WTC11 (cell line): ENCODE measurements at regions not wholly inside any gene's neighbourhood (a gene's known extent, or its start where the extent isn't known, plus 50 kb on each side); places are given as distances from the start of the nearest gene placed in this dataset.
A peak's percentile ranks its signal among the peaks of the same experiment; 100 is the strongest.

Experiments
- ATAC-seq: fragments of 200-7000 bp; cut with Tn5 transposase; 2 replicates; pipeline ENCODE4 v1.10.0; 2021; ENCODE audit warnings: mild to moderate bottlenecking, moderate library complexity
- CTCF ChIA-PET: fragments of 300-600 bp; sonication (Branson Sonifier 250); formaldehyde crosslinking; loops from one replicate; lab custom pipeline; 2021; ENCODE audit warnings: antibody characterized with exemption; lab: Charles Lee
- POLR2A ChIA-PET: fragments of 350-600 bp; sonication (Branson Sonifier 250); formaldehyde crosslinking; loops from one replicate; lab custom pipeline; 2021; ENCODE audit warnings: antibody characterized with exemption; lab: Charles Lee
- DNase-seq: peaks from one replicate; pipeline ENCODE4 v3.0.0; 2021; ENCODE audit warnings: low spot score
- H3K27ac Mint-ChIP-seq: 2 replicates; pipeline ENCODE4 v1.8.0; 2021; ENCODE audit warnings: mixed read lengths
- H3K27me3 Mint-ChIP-seq: 2 replicates; pipeline ENCODE4 v1.8.0; 2021; ENCODE audit warnings: low read depth, mild to moderate bottlenecking, moderate library complexity, mixed read lengths
- H3K36me3 Mint-ChIP-seq: 2 replicates; pipeline ENCODE4 v1.8.0; 2021; ENCODE audit warnings: mixed read lengths
- H3K4me1 Mint-ChIP-seq: 2 replicates; pipeline ENCODE4 v1.8.0; 2022; ENCODE audit warnings: mixed read lengths
- H3K4me3 Mint-ChIP-seq: 2 replicates; pipeline ENCODE4 v1.8.0; 2021; ENCODE audit warnings: mild to moderate bottlenecking, moderate library complexity, mixed read lengths
- H3K9me3 Mint-ChIP-seq: 2 replicates; pipeline ENCODE4 v1.8.0; 2021; ENCODE audit warnings: mixed read lengths
- ESRRA ChIP-seq: sonication (generic); formaldehyde crosslinking; IDR thresholded peaks from 2 replicates; pipeline ENCODE4 v1.8.1; 2022; ENCODE audit warnings: mild to moderate bottlenecking, missing genetic modification reagents, borderline replicate concordance
- GABPB1 ChIP-seq: sonication (generic); formaldehyde crosslinking; IDR thresholded peaks from 2 replicates; pipeline ENCODE4 v1.8.1; 2023; ENCODE audit warnings: mild to moderate bottlenecking, missing genetic modification reagents
- JUN ChIP-seq: sonication (generic); formaldehyde crosslinking; IDR thresholded peaks from 2 replicates; pipeline ENCODE4 v1.8.0; 2023; ENCODE audit warnings: mild to moderate bottlenecking, missing genetic modification reagents
- MXD4 ChIP-seq: fragments of 250-450 bp; sonication (Bioruptor Pico); IDR thresholded peaks from 2 replicates; pipeline ENCODE4 v1.8.0; 2021; ENCODE audit warnings: mild to moderate bottlenecking, moderate library complexity, borderline replicate concordance
- NFE2L1 ChIP-seq: sonication (generic); formaldehyde crosslinking; IDR thresholded peaks from 2 replicates; pipeline ENCODE4 v1.8.1; 2023; ENCODE audit warnings: missing genetic modification reagents
- NR1H2 ChIP-seq: sonication (generic); formaldehyde crosslinking; IDR thresholded peaks from 2 replicates; pipeline ENCODE4 v1.9.0; 2021; ENCODE audit warnings: mild to moderate bottlenecking, moderate library complexity, missing genetic modification reagents
- SMAD3 ChIP-seq: sonication (generic); formaldehyde crosslinking; IDR thresholded peaks from 2 replicates; pipeline ENCODE4 v1.8.0; 2022; ENCODE audit warnings: missing genetic modification reagents, mild to moderate bottlenecking, borderline replicate concordance
- SP1 ChIP-seq: sonication (generic); formaldehyde crosslinking; conservative IDR thresholded peaks from 2 replicates; pipeline ENCODE4 v1.8.1; 2022; ENCODE audit warnings: missing genetic modification reagents
- ZBTB21 ChIP-seq: sonication (generic); formaldehyde crosslinking; IDR thresholded peaks from 2 replicates; pipeline ENCODE4 v1.8.1; 2023; ENCODE audit warnings: mild to moderate bottlenecking, missing genetic modification reagents, borderline replicate concordance
- ZNF121 ChIP-seq: sonication (generic); formaldehyde crosslinking; IDR thresholded peaks from 2 replicates; pipeline ENCODE4 v1.8.0; 2023; ENCODE audit warnings: missing genetic modification reagents
- ZNF423 ChIP-seq: fragments of 250-450 bp; sonication (Bioruptor Pico); IDR thresholded peaks from 2 replicates; pipeline ENCODE4 v2.1.2; 2022; ENCODE audit warnings: mild to moderate bottlenecking, moderate library complexity
- TF ChIP-seq, protein P1 (sequence below): sonication (generic); formaldehyde crosslinking; IDR thresholded peaks from 2 replicates; pipeline ENCODE4 v1.8.1; 2022; ENCODE audit warnings: mild to moderate bottlenecking, moderate library complexity, missing genetic modification reagents
- TF ChIP-seq, protein P2 (sequence below): sonication (generic); formaldehyde crosslinking; IDR thresholded peaks from 2 replicates; pipeline ENCODE4 v1.8.1; 2023; ENCODE audit warnings: mild to moderate bottlenecking, missing genetic modification reagents, borderline replicate concordance
- TF ChIP-seq, protein P3 (sequence below): fragments of 250-450 bp; sonication (Bioruptor Pico); IDR thresholded peaks from 2 replicates; pipeline ENCODE4 v2.1.2; 2022; ENCODE audit warnings: mild to moderate bottlenecking, moderate library complexity
- TF ChIP-seq, protein P4 (sequence below): sonication (generic); formaldehyde crosslinking; conservative IDR thresholded peaks from 2 replicates; pipeline ENCODE4 v1.8.1; 2023; ENCODE audit warnings: mild to moderate bottlenecking, low read depth, missing genetic modification reagents, moderate library complexity
- TF ChIP-seq, protein P5 (sequence below): sonication (generic); formaldehyde crosslinking; conservative IDR thresholded peaks from 2 replicates; pipeline ENCODE4 v1.8.1; 2022; ENCODE audit warnings: mild to moderate bottlenecking, missing genetic modification reagents
- TF ChIP-seq, protein P6 (sequence below): sonication (generic); formaldehyde crosslinking; IDR thresholded peaks from 2 replicates; pipeline ENCODE4 v1.8.1; 2022; ENCODE audit warnings: missing genetic modification reagents, borderline replicate concordance
- TF ChIP-seq, protein P7 (sequence below): sonication (generic); formaldehyde crosslinking; IDR thresholded peaks from 2 replicates; pipeline ENCODE4 v1.8.1; 2023; ENCODE audit warnings: mild to moderate bottlenecking, moderate library complexity, missing genetic modification reagents

DNA sequence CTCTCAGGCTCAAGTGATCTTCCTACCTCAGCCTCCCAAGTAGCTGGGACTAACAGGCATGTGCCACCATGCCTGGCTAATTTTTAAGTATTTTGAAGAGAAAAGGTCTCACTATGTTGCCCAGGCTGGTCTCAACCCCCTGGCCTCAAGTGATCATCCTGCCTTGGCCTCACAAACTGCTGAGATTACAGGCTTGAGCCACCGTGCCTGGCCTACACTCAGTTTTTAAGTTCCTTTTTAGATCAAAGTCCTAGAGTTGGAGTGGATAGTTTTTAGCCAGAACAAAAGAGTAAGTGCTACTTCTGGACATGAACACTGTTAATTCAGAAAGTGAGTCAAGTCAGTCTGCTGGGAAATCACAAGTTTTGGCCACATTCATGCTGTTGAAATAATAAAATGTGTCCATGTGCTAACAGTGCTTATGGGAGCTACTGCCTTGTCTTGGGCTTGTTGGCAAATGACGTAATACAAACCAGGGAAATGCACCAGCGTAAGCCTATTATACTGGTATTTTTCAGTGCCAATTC lies 84.2 kb downstream of the NDUFS5 start:
- ChIA-PET POLR2A (interaction anchor here (0.6 to 1.8 kb wide), 2 partner anchors 22 to 257 kb away, joined by 3 to 5 read pairs; no protein-coding TSS in a partner anchor), CTCF (interaction anchor here (0.6 to 7.6 kb wide), 6 partner anchors 12 to 166 kb away, joined by 3 to 90 read pairs (median 4); no protein-coding TSS in a partner anchor)
- DNase-seq (no peak), ATAC-seq (no peak)
- Mint-ChIP-seq H3K27me3 (no peaks in the 10 kb centered on the region), H3K9me3 (no peaks in the 10 kb centered on the region), H3K27ac (peak overlapping the region; percentile 78), H3K36me3 (peaks cover 3% of the 10 kb centered on the region; the same call in 1 of the 2 replicates), H3K4me1 (peaks cover 27% of the 10 kb centered on the region), H3K4me3 (no peak overlapping the region; the same call in 1 of the 2 replicates)
- TF ChIP-seq SMAD3 (CRISPR knock-in tag), result no peak
- no peak for TF ChIP-seq MXD4 (CRISPR knock-in tag)
- TF ChIP-seq, protein P1, sequence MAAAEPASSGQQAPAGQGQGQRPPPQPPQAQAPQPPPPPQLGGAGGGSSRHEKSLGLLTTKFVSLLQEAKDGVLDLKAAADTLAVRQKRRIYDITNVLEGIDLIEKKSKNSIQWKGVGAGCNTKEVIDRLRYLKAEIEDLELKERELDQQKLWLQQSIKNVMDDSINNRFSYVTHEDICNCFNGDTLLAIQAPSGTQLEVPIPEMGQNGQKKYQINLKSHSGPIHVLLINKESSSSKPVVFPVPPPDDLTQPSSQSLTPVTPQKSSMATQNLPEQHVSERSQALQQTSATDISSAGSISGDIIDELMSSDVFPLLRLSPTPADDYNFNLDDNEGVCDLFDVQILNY (CRISPR knock-in tag), result no peak
- peak; percentile 97 for TF ChIP-seq ZNF121
- TF ChIP-seq ESRRA, result no peak

DNA sequence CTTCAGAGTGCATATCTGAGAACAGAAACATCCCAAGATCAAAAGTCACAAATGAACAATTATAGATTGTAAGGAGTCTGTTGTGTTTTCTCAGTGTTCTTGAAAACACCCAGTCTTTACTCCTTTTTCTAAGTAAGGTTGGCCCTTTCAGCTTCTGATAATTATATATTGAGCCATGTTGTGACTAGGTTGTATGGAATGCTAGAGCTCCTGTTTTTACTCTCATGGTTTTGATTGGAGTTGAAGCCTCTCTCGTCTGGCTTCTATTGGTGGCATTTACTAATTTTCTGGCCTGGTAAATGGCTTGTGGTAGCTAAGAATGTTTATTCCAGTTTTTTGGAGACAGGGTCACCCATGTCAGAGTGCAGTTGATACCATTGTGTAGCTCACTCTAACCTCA lies 84.7 kb downstream of the NDUFS5 start:
- H3K36me3 Mint-ChIP-seq, result peaks cover 3% of the 10 kb centered on the region; the same call in 1 of the 2 replicates
- H3K27me3 Mint-ChIP-seq, result no peaks in the 10 kb centered on the region
- POLR2A ChIA-PET, result interaction anchor here (1.8 kb wide), 1 partner anchor 22 kb away, joined by 5 read pairs; no protein-coding TSS in a partner anchor
- ATAC-seq (no peak), DNase-seq (no peak)
- no peaks in the 10 kb centered on the region for H3K9me3 Mint-ChIP-seq
- H3K27ac Mint-ChIP-seq, result peak overlapping the region; percentile 78
- CTCF ChIA-PET, result interaction anchor here (0.6 to 7.6 kb wide), 8 partner anchors 12 to 165 kb away, joined by 3 to 90 read pairs (median 3); no protein-coding TSS in a partner anchor
- no peak overlapping the region for H3K4me3 Mint-ChIP-seq
- peaks cover 27% of the 10 kb centered on the region for H3K4me1 Mint-ChIP-seq
- TF ChIP-seq NFE2L1 (CRISPR knock-in tag) (no peak), NR1H2 (no peak), SP1 (CRISPR knock-in tag) (no peak), ZNF423 (CRISPR knock-in tag) (no peak)
- TF ChIP-seq, protein P2, sequence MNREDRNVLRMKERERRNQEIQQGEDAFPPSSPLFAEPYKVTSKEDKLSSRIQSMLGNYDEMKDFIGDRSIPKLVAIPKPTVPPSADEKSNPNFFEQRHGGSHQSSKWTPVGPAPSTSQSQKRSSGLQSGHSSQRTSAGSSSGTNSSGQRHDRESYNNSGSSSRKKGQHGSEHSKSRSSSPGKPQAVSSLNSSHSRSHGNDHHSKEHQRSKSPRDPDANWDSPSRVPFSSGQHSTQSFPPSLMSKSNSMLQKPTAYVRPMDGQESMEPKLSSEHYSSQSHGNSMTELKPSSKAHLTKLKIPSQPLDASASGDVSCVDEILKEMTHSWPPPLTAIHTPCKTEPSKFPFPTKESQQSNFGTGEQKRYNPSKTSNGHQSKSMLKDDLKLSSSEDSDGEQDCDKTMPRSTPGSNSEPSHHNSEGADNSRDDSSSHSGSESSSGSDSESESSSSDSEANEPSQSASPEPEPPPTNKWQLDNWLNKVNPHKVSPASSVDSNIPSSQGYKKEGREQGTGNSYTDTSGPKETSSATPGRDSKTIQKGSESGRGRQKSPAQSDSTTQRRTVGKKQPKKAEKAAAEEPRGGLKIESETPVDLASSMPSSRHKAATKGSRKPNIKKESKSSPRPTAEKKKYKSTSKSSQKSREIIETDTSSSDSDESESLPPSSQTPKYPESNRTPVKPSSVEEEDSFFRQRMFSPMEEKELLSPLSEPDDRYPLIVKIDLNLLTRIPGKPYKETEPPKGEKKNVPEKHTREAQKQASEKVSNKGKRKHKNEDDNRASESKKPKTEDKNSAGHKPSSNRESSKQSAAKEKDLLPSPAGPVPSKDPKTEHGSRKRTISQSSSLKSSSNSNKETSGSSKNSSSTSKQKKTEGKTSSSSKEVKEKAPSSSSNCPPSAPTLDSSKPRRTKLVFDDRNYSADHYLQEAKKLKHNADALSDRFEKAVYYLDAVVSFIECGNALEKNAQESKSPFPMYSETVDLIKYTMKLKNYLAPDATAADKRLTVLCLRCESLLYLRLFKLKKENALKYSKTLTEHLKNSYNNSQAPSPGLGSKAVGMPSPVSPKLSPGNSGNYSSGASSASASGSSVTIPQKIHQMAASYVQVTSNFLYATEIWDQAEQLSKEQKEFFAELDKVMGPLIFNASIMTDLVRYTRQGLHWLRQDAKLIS (CRISPR knock-in tag), result no peak
- TF ChIP-seq, protein P3, sequence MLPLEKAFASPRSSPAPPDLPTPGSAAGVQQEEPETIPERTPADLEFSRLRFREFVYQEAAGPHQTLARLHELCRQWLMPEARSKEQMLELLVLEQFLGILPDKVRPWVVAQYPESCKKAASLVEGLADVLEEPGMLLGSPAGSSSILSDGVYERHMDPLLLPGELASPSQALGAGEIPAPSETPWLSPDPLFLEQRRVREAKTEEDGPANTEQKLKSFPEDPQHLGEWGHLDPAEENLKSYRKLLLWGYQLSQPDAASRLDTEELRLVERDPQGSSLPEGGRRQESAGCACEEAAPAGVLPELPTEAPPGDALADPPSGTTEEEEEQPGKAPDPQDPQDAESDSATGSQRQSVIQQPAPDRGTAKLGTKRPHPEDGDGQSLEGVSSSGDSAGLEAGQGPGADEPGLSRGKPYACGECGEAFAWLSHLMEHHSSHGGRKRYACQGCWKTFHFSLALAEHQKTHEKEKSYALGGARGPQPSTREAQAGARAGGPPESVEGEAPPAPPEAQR, result no peak
- TF ChIP-seq, all 79 proteins: peak for 0

DNA sequence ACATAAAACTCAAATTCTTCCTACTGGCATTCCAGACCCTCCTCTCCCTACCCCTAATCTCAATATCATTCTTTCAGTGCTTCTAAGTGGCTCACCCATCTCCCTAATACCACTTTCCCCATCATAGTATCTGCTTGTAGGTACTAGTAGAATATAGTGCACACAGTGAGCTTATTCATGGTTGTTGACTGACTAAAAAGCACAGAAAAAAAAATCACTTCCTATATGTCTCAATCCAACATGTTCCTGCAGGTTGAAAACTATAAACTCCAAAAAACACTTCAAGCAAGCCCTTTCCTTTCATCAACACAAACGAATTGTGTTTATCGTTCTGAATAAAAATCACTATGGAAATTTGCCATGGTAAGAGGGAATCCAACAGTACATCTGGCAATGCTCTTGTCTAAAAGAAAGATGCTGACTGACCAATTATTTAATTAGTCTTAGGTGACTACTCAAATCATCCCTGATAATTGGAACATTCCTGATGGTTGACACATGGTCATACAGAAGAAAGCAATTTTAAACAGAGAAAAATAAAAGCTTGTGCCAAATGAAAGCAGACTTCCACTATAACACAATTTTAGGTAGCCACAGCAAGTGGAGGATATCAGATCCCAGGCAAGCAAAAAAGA lies 87.1 kb downstream of the NDUFS5 start:
- Mint-ChIP-seq H3K9me3 (no peaks in the 10 kb centered on the region), H3K4me3 (no peak overlapping the region), H3K27ac (peak overlapping the region; percentile 10; the same call in 1 of the 2 replicates), H3K4me1 (peaks cover 24% of the 10 kb centered on the region), H3K36me3 (peaks cover 3% of the 10 kb centered on the region; the same call in 1 of the 2 replicates), H3K27me3 (no peaks in the 10 kb centered on the region)
- CTCF ChIA-PET, result interaction anchor here (0.6 kb wide), 1 partner anchor 63 kb away, joined by 3 read pairs; no protein-coding TSS in a partner anchor
- no peak for ATAC-seq
- DNase-seq, result no peak
- POLR2A ChIA-PET, result no interaction called here
- no peak for TF ChIP-seq ZBTB21 (CRISPR knock-in tag)
- TF ChIP-seq GABPB1 (CRISPR knock-in tag), result no peak
- TF ChIP-seq, protein P4, sequence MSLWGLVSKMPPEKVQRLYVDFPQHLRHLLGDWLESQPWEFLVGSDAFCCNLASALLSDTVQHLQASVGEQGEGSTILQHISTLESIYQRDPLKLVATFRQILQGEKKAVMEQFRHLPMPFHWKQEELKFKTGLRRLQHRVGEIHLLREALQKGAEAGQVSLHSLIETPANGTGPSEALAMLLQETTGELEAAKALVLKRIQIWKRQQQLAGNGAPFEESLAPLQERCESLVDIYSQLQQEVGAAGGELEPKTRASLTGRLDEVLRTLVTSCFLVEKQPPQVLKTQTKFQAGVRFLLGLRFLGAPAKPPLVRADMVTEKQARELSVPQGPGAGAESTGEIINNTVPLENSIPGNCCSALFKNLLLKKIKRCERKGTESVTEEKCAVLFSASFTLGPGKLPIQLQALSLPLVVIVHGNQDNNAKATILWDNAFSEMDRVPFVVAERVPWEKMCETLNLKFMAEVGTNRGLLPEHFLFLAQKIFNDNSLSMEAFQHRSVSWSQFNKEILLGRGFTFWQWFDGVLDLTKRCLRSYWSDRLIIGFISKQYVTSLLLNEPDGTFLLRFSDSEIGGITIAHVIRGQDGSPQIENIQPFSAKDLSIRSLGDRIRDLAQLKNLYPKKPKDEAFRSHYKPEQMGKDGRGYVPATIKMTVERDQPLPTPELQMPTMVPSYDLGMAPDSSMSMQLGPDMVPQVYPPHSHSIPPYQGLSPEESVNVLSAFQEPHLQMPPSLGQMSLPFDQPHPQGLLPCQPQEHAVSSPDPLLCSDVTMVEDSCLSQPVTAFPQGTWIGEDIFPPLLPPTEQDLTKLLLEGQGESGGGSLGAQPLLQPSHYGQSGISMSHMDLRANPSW, result no peak
- TF ChIP-seq, protein P5, sequence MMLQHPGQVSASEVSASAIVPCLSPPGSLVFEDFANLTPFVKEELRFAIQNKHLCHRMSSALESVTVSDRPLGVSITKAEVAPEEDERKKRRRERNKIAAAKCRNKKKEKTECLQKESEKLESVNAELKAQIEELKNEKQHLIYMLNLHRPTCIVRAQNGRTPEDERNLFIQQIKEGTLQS, result no peak
- TF ChIP-seq JUN, result no peak
- TF ChIP-seq, protein P6, sequence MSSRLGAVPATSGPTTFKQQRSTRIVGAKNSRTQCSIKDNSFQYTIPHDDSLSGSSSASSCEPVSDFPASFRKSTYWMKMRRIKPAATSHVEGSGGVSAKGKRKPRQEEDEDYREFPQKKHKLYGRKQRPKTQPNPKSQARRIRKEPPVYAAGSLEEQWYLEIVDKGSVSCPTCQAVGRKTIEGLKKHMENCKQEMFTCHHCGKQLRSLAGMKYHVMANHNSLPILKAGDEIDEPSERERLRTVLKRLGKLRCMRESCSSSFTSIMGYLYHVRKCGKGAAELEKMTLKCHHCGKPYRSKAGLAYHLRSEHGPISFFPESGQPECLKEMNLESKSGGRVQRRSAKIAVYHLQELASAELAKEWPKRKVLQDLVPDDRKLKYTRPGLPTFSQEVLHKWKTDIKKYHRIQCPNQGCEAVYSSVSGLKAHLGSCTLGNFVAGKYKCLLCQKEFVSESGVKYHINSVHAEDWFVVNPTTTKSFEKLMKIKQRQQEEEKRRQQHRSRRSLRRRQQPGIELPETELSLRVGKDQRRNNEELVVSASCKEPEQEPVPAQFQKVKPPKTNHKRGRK (CRISPR knock-in tag), result no peak
- TF ChIP-seq, protein P7, sequence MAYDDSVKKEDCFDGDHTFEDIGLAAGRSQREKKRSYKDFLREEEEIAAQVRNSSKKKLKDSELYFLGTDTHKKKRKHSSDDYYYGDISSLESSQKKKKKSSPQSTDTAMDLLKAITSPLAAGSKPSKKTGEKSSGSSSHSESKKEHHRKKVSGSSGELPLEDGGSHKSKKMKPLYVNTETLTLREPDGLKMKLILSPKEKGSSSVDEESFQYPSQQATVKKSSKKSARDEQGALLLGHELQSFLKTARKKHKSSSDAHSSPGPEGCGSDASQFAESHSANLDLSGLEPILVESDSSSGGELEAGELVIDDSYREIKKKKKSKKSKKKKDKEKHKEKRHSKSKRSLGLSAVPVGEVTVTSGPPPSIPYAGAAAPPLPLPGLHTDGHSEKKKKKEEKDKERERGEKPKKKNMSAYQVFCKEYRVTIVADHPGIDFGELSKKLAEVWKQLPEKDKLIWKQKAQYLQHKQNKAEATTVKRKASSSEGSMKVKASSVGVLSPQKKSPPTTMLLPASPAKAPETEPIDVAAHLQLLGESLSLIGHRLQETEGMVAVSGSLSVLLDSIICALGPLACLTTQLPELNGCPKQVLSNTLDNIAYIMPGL (CRISPR knock-in tag), result no peak
